GM12864 (cell line): ENCODE measurements at regions not wholly inside any gene's neighbourhood (a gene's known extent, or its start where the extent isn't known, plus 50 kb on each side); places are given as distances from the start of the nearest gene placed in this dataset.

Experiments
- DNase-seq: peaks from one replicate; pipeline ENCODE4 v3.0.0-alpha.2; 2011; ENCODE audit warnings: low read depth
- H3K4me3 ChIP-seq: 2 replicates; pipeline ENCODE4 v1.5.1; 2011; ENCODE audit warnings: mild to moderate bottlenecking, low read depth, low read length, control low read depth
- TF ChIP-seq, protein P1 (sequence below): IDR thresholded peaks from 2 replicates; pipeline ENCODE4 v1.5.1; 2011; ENCODE audit warnings: low read depth, mild to moderate bottlenecking, moderate library complexity, low read length, control low read depth, inconsistent platforms; ENCODE audit errors: missing control alignments

GRCh38 chr5:171600741-171601265, 181.4 kb downstream of the FGF18 start:
- H3K4me3 ChIP-seq = no peak overlapping the region
- TF ChIP-seq, protein P1, sequence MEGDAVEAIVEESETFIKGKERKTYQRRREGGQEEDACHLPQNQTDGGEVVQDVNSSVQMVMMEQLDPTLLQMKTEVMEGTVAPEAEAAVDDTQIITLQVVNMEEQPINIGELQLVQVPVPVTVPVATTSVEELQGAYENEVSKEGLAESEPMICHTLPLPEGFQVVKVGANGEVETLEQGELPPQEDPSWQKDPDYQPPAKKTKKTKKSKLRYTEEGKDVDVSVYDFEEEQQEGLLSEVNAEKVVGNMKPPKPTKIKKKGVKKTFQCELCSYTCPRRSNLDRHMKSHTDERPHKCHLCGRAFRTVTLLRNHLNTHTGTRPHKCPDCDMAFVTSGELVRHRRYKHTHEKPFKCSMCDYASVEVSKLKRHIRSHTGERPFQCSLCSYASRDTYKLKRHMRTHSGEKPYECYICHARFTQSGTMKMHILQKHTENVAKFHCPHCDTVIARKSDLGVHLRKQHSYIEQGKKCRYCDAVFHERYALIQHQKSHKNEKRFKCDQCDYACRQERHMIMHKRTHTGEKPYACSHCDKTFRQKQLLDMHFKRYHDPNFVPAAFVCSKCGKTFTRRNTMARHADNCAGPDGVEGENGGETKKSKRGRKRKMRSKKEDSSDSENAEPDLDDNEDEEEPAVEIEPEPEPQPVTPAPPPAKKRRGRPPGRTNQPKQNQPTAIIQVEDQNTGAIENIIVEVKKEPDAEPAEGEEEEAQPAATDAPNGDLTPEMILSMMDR = no peak
- DNase-seq = no peak

DNA sequence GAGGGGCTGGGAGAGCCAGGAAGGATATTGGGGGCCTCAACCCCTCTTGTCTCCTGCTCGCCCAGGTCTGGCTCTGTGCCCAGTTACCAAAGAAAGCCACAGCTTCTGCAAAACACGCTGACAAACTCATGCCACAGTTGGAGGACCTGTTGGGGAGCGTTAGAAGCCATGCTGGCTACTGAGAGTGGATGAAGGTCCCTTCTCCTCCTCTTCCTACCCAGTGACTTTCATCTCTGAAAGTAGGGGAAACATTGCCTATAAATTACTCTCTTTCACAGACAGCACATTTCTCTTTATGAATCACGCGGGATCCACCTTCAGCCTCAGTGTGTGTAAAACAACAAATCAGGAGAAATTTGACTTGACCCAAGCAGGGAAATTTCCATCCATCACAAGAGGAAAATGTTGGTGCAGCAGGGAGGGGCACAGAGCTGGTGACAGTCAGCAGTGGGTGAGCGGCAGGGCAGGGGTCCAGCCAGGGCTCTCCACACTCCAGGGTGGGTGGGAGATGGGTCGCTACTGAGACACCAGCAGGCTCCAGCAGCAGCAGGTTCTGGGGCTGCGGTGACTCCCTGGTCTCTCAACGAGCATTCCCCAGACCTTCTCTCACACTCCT, 181.9 kb downstream of the FGF18 start:
- no peak for DNase-seq
- no peak overlapping the region for H3K4me3 ChIP-seq
- TF ChIP-seq, protein P1 = no peak

DNA sequence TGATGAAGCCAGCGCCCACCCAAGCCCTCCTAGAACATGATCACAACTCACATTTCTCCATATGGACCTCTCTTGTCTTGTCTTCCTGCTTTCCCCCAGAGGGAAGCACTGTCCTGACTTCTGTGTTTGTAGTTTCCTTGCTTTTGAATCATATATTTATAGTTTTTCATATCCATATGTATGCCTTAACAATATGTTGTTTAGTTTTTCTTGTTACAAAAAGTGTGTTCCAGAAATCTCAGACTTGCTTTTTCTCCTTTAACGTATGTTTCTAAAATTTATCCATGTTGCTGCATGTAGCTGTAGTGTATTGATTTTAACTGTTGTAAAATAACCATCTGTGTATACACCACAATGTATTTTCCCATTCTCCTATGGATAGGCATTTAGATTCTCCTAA, 182.0 kb upstream of the SMIM23 start:
- H3K4me3 ChIP-seq = no peak overlapping the region
- no peak for DNase-seq
- TF ChIP-seq, protein P1 = no peak

GRCh38 chr5:171604195-171604594, 181.4 kb upstream of the SMIM23 start:
- TF ChIP-seq, protein P1 = no peak
- DNase-seq = no peak
- H3K4me3 ChIP-seq = no peak overlapping the region

DNA sequence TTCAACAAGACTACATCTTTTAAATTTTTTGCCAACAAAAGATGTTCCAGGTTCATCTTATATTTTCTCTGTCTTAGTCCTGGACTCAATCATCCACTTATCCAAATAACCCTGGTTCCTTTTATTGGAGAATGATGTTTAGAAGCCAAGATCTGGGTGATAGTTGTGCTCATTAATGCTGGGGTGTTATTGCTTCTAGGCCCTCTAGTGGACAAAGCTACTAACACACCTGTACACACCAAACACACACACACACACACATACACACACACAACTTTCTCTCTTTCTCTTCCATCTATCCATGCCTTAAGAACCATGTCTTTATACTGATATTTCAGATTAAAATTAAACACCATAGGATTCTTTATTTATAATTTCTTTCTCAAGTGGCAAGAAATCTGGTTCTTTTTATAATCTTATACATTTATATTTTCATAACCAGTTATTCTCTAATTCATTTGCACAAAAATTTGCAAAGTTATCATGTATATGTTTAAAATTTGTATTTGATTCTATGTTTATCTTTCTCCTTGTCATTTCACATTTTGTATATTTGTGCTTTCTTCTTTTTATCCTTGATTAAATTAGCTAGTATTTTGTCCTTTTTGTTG, 179.1 kb upstream of the SMIM23 start:
- DNase-seq = no peak
- TF ChIP-seq, protein P1 = peak; percentile 75

GRCh38 chr5:171607863-171608262, 177.8 kb upstream of the SMIM23 start:
- H3K4me3 ChIP-seq = no peak overlapping the region
- no peak for DNase-seq
- TF ChIP-seq, protein P1 = no peak

More for the DNA sequence above, 179.1 kb upstream of the SMIM23 start:
- no peak overlapping the region for H3K4me3 ChIP-seq

- TF ChIP-seq, protein P1 = no peak
- H3K4me3 ChIP-seq = no peak overlapping the region
- DNase-seq = no peak
Observed at GRCh38 chr5:171609806-171610452, 175.7 kb upstream of the SMIM23 start.
